Peyer's patch (tissue), 4 donors: ENCODE measurements at regions not wholly inside any gene's neighbourhood (a gene's known extent, or its start where the extent isn't known, plus 50 kb on each side); places are given as distances from the start of the nearest gene placed in this dataset.

Source experiments
- POLR2A ChIP-seq, 2 donors: fragments of 450-650 bp; IDR thresholded peaks; one replicate each; pipeline ENCODE4 v1.5.1; 2017; ENCODE audit warnings: antibody characterized with exemption in 2 of 2, mild to moderate bottlenecking in 2 of 2, moderate library complexity in 2 of 2
- TF ChIP-seq, protein P1 (sequence below), 6 experiments: fragments of 450-650 bp in 4 of 6; fragments of 200-600 bp in 2 of 6; sonication (generic) in 1 of 6; IDR thresholded peaks; one replicate each; pipeline ENCODE4 v1.5.1; 2017 to 2019; ENCODE audit warnings: antibody characterized with exemption in 6 of 6, mild to moderate bottlenecking in 3 of 6, moderate library complexity in 1 of 6

GRCh38 chr16:52247737-52248136 is 299.2 kb downstream of the TOX3 start:
- TF ChIP-seq, protein P1, sequence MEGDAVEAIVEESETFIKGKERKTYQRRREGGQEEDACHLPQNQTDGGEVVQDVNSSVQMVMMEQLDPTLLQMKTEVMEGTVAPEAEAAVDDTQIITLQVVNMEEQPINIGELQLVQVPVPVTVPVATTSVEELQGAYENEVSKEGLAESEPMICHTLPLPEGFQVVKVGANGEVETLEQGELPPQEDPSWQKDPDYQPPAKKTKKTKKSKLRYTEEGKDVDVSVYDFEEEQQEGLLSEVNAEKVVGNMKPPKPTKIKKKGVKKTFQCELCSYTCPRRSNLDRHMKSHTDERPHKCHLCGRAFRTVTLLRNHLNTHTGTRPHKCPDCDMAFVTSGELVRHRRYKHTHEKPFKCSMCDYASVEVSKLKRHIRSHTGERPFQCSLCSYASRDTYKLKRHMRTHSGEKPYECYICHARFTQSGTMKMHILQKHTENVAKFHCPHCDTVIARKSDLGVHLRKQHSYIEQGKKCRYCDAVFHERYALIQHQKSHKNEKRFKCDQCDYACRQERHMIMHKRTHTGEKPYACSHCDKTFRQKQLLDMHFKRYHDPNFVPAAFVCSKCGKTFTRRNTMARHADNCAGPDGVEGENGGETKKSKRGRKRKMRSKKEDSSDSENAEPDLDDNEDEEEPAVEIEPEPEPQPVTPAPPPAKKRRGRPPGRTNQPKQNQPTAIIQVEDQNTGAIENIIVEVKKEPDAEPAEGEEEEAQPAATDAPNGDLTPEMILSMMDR (IDR thresholded peaks at IDR 0.05) = no peak
- no peak for TF ChIP-seq POLR2A (IDR thresholded peaks at IDR 0.05)
